A549 (cell line): ENCODE measurements at regions not wholly inside any gene's neighbourhood (a gene's known extent, or its start where the extent isn't known, plus 50 kb on each side); places are given as distances from the start of the nearest gene placed in this dataset.

ENCODE experiments used
- CTCF ChIP-seq: fragments of >200 bp; sonication (Bioruptor Twin); formaldehyde crosslinking; IDR thresholded peaks from 3 replicates; pipeline ENCODE4 v1.5.1; 2016
- EP300 ChIP-seq, 2 experiments: fragments of >200 bp; sonication (Bioruptor Twin); formaldehyde crosslinking; IDR thresholded peaks; 2 replicates in 1 of 2; 3 replicates in 1 of 2; pipeline ENCODE4 v1.6.1; 2016 to 2017
- RFX5 ChIP-seq: fragments of 450-650 bp; IDR thresholded peaks from 2 replicates; pipeline ENCODE4 v1.7.1; 2014; ENCODE audit warnings: antibody characterized with exemption, mild to moderate bottlenecking, moderate library complexity

DNA sequence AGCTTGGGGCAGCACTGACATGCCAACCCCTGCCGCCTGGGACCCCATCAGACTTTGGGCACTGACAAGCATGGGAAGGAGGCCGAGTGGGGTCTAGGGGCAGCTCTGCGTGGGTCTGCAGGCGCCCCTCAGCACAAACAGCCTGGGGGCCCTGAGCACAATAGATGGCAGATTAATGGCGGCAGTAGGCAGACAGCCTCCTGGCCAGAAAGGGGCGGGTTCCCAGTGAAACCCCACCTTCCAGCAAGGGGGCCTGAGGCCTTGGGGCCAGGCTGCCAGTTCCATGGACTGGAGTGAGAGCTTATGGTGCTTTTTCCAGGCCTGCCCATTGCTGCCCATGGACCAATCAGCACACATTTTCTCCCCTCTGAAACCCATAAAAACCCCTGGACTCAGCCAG is 2031.2 kb downstream of the EFNA5 start:
- TF ChIP-seq EP300 (IDR thresholded peaks at IDR 0.05) = no peak
- no peak for TF ChIP-seq CTCF
- no peak for TF ChIP-seq RFX5
